Activated CD4-positive, CD25-positive, alpha-beta regulatory T cell treated with anti-CD3 and anti-CD28 coated beads, Interleukin-2, amount 50 U/mL, for 72 hours (primary cell): ENCODE measurements at regions not wholly inside any gene's neighbourhood (a gene's known extent, or its start where the extent isn't known, plus 50 kb on each side); places are given as distances from the start of the nearest gene placed in this dataset.

ENCODE experiments used
- DNase-seq: peaks from one replicate; pipeline ENCODE4 v3.0.0; 2021

DNA sequence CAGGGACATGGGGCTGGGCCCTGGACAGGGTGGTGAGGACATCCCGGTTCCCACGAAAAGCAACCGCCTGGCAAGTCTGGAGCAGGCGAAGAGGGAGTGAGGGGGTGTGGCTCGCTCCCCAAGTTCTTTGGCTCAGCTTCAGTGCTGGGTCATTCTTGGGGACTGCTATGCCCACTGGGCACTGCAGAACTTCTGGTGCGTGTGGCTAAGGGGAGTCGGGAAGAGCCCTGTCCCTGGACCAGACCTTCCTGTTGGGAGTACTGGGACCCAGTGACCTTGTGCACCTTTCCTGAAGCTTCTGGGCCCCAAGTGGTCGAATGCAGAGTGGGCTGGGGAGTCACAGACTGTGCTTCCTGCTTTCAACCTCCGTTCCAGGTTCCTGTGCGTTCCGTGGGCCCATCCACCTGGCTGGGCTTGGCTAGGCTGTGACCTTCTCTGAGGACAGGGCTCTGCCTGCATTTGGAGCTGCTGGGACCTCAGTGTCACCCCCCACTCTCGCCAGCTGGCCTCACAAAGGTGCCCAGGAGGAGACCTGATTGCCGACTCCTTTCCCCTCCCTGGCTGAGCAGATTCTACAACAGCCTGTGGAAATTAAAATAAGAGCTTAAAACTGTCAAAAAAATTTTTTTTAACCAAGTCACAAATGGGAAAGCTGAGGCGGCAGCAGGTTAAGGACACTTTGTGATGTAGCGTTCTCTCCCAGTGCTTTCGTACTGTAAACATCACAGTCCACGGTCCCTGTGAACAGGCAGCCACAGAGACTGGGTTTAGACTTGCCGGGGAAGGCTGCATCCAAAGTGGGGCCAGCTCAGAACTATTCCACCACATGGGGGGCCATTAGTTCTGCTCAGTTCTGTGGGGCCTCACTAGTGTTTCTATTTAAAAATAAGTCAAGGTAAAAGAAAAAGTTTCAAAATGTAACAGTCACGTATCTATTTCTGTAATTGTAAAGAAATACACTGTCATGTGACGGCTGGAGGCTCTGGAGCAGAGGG is 63.8 kb upstream of the WNT7B start:
- DNase-seq: peak; percentile 13

DNA sequence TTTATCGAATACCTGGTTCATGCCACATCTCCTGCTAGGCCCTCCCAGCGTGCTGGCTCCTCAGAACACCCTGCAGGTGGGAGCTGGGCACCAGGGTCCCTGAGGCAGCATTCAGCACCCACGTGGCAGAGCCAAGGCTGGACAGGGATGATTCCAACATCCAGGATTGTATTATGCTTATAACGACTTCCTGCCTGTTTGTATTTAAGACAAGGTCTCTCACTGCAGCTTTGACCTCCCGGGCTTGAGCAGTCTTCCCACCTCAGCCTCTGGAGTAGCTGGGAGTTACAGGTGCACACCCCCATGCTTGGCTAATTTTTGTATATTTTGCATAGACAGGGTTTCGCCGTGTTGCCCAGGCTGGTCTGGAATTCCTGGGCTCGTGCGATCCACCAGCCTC is 64.7 kb upstream of the WNT7B start:
- DNase-seq: peak; percentile 15

DNA sequence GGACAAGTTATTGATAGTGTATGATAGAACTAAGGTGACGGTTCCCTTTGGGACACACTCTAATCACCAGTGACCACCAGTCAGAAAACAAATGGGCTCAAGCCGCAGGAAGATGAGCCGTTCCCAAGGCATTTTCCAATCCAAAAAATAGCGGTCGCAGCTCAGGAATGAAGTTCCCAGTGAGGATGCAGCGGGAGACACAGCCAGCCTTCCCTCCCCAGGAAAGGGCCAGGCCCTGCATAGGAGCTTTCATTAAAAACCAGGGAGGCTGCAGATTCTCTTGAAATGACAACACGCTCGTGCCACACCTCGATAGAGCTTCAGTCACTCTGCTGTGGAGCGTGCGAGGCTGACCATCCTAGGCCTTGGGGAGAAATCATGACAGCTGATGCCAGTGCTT is 65.8 kb upstream of the WNT7B start:
- DNase-seq: no peak

DNA sequence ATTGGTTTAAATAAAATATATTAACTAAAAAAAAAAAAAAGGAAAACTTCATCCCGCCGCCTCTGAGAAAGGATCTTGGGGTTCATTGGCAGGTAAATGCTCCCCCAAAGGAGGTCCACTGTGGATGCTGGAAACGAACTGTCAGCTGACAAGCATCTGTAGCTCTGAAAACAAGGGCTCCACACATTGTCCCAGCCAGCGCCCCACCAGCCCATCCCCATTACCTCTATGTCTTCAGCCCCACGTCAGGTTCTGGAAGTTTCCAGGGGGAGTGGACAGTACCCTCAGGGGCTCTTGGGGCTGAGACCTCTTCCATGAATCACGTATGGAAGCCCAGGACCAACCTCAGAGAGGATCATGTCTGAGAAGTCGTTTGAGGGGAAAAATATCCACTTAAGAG is 66.4 kb upstream of the WNT7B start:
- peak; percentile 1 for DNase-seq

DNA sequence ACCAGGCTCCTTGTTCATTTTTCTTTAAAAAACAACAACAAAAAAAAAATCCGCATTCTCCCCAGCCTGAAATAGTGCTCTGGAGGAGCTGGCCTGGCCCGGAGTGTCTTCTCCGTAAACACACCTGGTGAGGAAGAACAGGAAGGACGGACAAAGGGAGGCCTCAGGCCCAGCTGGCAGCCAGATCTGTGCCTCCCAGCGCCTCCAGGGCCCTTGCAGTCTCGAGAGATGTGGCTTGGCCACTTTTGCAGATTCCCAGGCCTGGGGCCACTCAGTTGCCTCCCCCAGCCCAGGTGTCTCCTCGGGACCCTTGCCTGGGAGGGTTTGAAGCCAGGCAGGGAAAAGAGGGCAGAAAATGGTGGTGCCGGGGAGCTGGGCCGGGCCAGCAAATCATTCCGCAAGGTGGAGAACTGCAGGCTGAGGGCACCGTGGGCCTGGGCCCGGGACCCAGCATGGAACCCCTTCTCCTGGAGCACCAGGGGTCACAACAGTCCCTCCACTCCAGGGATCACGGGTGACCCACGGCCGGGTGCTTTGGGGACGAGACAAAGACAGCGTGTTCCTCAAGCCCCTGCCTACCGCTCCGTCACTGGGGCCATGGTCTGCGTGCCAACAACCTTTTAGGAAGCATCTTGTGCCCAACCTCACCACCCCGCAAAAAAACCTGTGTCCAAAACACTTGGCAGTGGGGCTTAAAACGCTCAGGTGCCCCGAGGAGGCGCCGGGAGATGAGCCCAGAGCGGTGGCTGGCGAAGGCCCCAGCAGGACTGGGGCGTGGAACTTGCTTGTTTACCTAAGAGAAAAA is 67.1 kb upstream of the WNT7B start:
- peak; percentile 29 for DNase-seq

DNA sequence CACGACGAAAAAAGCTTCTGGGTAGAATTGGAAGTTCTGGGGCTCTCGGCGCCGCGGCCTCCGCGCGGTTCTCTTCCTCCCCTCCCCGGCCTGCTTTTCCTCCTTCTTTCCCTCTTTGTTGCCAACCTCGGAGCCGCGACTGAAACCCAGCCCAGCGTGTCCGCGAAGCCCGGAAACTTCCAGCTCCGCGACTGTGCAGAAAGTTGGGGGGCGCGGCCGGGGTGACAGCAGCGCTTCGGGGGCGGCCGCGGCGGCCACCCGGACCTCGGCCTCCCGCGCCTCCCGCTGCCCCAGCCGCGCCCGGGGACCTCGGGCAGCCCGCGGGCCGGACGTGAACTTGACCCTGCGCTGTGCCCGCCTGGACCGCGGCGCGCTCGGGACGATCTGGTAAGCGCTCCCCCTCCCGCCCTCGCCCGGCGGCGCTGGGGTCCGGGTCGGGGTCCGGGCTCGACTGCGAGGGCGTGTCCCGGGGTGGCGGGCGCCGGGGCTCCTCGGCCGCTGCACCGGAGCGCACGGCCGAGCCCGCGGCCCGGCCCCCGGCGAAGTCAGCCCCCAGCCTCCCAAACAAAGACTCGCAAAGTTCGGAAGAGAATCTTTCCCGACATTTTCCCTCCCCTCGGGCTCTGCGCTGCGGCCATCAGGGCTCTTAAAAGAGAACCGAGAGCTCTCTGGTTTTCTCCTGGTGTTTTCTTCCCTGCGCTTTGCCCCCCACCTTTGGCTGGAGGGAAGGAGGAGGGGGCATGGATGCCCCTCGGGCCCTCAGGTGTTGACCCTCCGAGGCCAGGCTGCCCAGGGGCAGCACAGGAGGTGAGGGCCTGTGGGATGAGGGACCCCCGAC is 67.9 kb upstream of the WNT7B start:
- DNase-seq: peak; percentile 46

DNA sequence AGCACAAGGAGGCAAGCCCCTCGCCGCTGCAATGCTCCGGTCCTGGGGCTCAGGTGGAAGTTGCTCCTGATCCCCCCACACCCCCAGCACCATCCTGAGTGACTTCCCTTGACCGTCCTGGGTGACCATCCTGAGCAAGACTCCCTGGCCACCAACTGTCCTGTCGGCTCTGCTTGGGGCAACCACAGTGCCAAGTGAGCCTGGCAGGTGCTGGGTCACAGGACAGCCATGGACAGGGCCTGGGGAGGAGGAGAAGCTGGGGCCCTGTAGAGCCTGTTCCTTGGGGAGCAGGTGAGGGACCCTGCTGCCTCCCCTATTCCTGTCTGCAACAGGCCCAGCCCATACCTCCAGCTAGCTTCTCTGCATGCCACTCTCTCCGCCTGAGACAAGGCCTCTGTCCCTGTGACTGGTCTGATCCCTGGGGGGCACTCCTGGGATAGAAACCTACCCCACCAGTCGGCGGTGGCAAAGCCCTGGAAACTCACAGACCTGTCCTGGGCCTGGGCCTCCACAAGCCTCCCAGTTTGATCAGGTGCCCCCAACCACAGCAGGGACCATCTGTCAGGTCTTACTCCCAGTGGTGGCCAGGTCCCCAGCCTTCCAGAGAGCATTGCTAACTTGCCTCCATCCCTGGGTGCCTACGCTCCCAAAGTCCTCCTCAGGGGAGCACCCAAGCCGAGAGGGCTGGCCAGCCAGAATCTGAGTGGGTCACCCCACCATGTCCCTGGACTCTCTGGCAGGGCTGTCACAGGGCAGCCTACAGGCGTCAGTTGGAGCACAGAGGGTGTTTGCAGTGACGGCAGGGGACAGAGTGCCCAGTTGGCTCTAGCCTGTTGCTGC is 68.7 kb upstream of the WNT7B start:
- peak; percentile 26 for DNase-seq

DNA sequence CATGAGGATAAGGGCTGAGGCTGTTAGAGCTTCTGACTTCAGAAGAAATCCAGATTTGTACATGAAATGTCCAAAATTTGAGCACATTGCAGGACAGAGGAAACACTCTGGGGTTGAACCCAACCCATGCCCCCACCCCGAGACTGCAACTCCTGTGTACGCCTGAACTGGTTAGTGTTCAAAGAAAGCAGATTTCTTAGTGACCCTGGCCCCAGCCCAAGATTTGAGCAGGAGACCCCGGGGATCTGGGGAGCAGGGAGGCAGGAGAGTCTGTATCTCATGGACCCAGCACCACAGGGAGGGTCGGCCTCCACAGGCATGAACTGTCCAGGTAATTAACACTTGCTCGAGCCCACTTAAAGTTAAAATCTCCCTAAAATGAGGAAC is 69.3 kb upstream of the WNT7B start:
- DNase-seq: peak; percentile 19

DNA sequence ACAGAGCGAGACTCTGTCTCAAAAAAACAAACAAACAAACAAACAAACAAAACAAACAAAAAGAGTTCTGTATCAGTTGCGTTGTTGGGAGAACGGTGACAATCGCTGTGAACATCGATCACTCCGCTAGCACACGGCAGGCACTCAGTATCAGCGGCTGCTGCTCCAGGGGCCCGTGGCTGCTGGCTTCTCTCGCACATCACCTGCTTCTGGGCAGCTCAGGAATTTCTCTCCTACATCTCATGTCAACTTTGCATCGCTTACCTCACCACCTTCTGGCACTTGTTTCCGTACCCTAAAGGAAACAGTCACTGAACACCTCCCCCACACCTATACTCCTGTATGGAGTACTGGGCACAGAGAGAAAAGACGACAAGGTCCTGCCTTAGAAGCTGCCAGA is 70.3 kb upstream of the WNT7B start:
- DNase-seq: no peak

DNA sequence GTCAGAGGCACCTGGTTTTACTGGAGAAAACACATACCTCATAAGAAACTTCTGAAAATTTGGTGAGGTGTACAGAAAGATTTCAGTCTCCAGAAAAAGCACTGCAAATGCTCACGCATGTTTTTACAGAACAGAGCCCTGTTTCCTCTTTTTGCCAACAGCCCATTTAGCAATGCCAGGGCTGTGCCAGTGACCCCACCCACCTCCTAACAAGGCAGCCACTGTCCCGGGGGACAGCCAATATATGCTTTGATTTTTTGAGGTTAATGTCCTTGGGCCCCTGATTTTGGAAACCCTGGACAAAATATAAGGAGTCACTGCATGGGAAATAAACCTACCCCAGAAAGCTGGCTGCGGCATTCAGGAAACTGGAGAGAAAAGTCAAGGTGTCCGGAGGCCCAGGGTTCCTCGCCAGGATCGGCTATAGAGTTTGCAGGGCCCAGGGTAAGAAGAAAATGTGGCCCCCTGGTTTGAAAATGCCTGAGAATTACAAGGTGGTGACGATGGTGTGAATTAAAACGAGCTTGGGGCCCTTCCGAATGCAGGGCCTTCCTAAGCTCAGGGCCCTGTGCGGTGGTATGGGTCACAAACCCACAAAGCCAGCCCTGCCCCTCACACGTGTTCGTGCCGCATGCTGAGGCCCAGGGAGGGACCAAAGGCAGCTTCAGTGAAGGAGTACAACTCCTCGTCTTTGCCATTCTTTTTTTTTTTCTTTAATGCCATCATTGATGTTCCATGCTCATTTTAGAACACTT is 71.1 kb upstream of the WNT7B start:
- DNase-seq: peak; percentile 7

DNA sequence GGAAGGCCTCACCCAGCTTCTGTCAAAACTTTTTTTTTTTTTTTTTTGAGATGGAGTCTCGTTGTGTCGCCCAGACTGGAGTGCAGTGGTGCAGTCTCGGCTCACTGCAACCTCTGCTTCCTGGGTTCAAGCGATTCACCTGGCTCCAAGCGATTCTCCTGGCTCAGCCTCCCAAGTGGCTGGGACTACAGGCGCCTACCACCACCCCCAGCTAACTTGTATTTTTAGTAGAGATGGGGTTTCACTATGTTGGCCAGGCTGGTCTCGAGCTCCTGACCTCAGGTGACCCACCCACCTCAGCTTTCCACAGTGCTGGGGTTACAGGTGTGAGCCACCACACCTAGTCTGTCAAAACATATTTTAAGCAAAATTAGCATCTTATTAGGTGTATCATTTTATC is 71.7 kb upstream of the WNT7B start:
- peak; percentile 15 for DNase-seq

DNA sequence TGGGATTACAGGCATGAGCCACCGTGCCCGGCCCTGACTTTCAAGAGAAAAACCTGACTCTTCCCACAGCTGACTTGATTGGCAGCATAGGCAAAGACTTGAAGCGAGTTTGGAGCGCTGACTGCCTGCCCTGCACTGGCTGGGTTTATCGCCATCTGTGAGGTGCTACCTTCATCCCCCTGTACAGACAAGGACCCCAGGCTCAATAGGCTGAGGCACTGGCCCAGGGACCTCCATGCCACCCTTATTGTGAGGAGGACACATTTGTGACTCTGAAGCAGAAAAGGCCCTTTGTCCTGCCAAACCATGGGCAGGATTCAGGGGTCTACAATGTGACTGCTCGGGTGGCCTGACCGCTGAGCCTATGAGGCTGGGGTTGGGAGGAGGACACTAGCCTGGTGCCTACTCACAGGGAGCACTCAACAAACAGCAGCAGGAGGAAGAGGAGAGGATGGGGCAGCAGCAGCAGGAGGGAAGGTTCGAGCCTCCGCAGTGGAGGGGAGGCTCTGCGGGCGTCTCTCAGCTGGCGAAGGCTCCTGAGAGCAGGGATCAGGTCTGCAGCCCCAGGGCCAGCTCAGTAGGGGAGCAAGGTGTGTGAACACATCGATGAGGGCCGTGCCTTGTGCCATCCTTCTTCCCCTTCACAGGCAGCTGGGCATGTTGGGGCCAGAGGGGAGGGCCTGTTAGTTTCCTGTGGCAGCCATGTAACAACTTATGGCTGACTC is 72.9 kb upstream of the WNT7B start:
- peak; percentile 21 for DNase-seq

DNA sequence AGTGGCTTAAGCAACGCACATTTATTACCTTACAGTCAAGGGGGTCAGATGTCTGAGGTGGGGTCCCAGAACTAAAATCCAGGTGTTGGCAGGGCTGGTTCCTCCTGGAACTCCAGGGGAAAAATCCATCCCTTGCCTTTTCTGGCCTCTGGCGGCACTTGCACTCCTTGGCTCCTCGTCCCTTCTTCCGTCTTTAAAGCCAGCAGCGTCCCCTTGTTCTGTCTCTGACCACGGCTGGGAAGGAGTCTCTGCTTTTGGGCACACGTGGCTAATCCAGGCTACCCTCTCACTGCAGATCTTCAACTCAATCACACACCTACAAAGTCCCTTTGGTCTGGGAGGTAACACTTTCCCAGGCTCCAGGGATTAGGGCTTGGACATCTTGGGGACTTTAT is 73.5 kb upstream of the WNT7B start:
- no peak for DNase-seq

DNA sequence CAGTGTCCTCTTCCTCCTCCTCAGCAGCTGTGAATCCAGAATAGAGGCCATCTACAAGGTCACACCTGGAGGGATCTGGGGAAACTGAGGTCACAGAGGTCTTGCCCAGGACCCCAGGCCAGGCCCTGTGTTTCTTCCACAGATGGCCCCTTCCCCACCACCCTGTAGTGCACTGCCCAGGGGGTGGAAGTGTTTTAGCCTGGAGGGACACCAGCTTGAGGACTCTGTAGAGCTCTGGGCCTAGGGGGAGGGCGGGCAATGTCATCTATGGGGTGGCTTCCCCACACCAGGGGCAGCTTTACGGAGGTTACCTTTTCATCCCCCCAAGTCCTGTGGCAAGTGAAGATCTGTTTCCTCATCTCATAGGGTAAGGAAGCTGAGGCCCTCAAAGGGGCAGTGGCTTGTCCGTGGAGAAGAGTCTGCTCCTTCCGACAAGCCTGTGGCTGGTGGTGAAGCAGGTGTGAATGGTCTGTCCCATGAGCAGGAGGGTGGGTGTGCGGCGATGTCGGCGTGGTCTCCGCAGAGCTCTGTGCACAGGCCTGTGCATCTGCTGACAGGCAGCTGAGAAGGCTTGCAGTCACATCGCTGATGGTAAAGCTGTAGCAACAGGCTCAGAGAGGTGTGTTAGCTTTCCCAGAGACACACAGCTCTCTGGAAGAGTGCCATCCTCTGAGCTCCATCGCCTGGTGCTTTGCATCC is 74.1 kb upstream of the WNT7B start:
- peak; percentile 28 for DNase-seq

DNA sequence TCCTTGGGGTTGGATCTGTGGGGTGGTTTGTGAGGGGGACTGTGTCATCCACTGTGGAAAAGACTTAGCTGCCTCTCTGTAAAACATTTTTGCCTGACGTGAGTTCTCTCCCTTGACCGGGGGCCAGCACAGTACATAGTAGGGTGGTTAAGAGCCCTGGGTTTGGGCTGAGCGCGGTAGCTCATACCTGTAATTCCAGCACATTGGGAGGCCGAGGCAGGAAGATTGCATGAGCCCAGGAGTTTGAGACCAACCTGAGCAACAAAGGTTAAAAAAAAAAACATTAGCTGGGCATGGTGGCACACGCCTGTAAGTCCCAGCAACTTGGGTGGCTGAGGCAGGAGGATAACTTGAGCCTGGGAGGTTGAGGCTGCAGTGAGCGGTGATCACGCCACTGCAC is 74.7 kb upstream of the WNT7B start:
- DNase-seq: no peak

DNA sequence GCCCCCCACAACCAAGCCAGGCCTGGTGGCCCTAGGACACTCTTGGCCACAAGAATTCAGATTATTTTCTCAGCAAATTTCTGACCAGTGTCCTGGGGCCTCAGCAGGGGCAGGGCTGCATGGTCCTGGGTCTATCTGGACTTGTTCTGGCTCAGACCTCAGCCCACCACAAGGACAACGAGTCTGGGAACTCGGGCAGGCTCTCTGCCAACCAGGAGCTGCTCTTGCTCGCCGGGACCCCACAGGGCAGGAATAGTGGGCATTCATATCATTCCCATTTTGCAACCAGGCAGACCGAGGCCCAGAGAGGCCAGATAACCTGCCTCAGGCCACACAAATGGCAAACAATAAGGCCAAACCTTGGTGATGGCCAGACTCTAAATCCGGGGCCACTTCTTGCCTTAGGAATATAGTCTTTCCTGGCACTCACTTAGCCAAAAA is 75.4 kb upstream of the WNT7B start:
- peak; percentile 28 for DNase-seq

DNA sequence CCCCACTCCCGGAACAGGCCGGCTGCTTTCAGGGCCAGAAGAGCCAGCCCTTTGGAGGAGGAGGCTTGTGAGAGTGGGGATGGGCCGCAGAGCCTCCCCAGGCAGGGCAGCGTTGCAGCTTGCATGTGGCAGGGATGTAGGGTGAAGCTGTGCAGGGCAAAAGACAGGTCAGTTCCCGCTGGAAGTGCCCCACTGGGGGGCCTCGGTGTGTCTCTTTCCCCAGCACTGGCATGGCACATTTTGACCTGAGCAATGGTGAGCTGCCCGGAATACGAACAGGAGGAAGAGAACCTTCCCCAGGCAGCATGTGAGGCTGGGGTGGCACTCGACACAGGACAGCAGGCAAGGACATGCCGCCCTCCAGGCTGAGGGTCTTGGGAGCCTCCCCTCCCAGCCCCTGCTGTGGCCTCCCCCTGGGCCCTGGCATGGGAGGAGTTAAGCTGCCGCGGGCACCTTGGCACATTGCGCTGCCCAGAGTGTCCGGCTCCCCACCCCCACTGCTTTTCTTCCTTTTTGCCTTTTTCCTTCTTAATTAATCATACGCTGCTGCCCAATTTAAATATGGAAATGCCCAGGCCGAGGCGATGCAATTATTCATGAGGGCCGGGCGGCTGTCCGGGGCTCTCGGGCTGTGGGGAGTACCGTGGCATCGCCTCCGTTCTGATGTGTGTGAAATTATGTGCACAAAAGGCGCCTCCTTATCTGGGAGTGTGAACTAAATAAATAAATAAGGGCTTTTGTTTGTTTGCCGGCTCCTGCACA is 76.0 kb upstream of the WNT7B start:
- peak; percentile 41 for DNase-seq

DNA sequence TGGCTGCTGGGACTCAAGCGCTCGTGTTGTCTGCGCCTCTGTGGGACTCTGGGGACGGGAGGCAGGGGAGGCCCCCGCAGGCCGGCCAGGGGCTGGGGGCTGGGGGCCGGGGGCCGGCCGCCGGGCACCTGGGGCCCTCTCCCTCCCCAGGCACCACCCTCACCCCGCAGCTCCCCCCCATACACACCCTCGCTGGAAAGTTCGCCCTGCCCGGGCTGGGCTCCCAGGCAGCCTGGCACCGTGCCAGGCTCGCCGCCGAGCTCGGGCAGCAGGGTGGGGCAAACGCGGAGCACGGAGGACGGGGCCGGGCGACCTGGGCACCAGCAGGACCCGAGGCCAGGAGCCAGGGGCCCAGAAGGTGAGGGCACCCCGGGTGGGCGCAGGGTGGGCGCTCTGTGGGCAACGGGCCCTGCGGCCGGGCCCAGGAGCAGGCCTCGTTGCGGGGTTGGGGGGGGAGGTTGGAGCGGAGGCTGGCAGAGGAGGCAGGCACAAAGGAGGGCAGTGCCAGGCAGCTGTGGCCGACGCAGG is 76.7 kb upstream of the WNT7B start:
- DNase-seq: peak; percentile 72
